A549 (cell line): ENCODE measurements at regions not wholly inside any gene's neighbourhood (a gene's known extent, or its start where the extent isn't known, plus 50 kb on each side); places are given as distances from the start of the nearest gene placed in this dataset.
A peak's percentile ranks its signal among the peaks of the same experiment; 100 is the strongest.

Experiments used
- ATAC-seq, 2 experiments: fragments of 200-7000 bp in 1 of 2; fragments of >200 bp in 1 of 2; cut with Nextera tagmentation in 1 of 2; cut with Tn5 transposase in 1 of 2; 3 replicates each; pipeline versions ENCODE4 v1.8.0 to v1.9.1; 2018 to 2020; ENCODE audit warnings: mild to moderate bottlenecking in 1 of 2, moderate library complexity in 1 of 2
- CTCF ChIA-PET: fragments of 300-600 bp; sonication (Branson Sonifier 250); formaldehyde crosslinking; extraction: SDS; loops from one replicate; lab custom pipeline; 2021; ENCODE audit warnings: antibody characterized with exemption, inconsistent platforms; lab: Yijun Ruan, JAX
- POLR2A ChIA-PET: fragments of 350-600 bp; formaldehyde crosslinking; extraction: SDS; loops from one replicate; lab custom pipeline; 2021; ENCODE audit warnings: antibody characterized with exemption, inconsistent platforms; lab: Yijun Ruan, JAX
- DNase-seq, 2 experiments: peaks; one replicate each; pipeline versions ENCODE4 v3.0.0 to v3.0.0-alpha.2; 2011 to 2016; ENCODE audit warnings: low read depth in 1 of 2, low spot score in 1 of 2
- FAIRE-seq: peaks from 2 replicates; lab custom pipeline; 2011; peaks lifted over from hg19 to GRCh38; lab: Jason Lieb, UNC
- H3K27ac ChIP-seq, 2 experiments: fragments of >200 bp; sonication (Bioruptor Twin); formaldehyde crosslinking; 3 replicates each; pipeline ENCODE4 v1.5.1; 2016 to 2017
- H3K4me1 ChIP-seq: fragments of >200 bp; sonication (Bioruptor Twin); formaldehyde crosslinking; 3 replicates; pipeline ENCODE4 v1.6.1; 2016
- H3K4me2 ChIP-seq: fragments of >200 bp; sonication (Bioruptor Twin); formaldehyde crosslinking; 3 replicates; pipeline ENCODE4 v1.6.1; 2016
- H3K4me3 ChIP-seq: fragments of >200 bp; sonication (Bioruptor Twin); formaldehyde crosslinking; 3 replicates; pipeline ENCODE4 v1.5.1; 2016
- H3K9me3 ChIP-seq: fragments of >200 bp; sonication (Bioruptor Twin); formaldehyde crosslinking; 3 replicates; pipeline ENCODE4 v1.6.1; 2016
- CBX8 ChIP-seq: fragments of 200-600 bp; sonication (generic); IDR thresholded peaks from 2 replicates; pipeline ENCODE4 v1.6.1; 2016
- CHD4 ChIP-seq: fragments of 200-600 bp; sonication (generic); IDR thresholded peaks from 2 replicates; pipeline ENCODE4 v1.6.1; 2016; ENCODE audit warnings: antibody characterized with exemption, mild to moderate bottlenecking, borderline replicate concordance
- EP300 ChIP-seq, 2 experiments: fragments of >200 bp; sonication (Bioruptor Twin); formaldehyde crosslinking; IDR thresholded peaks; 2 replicates in 1 of 2; 3 replicates in 1 of 2; pipeline ENCODE4 v1.6.1; 2016 to 2017
- ESRRA ChIP-seq: fragments of 150-350 bp; IDR thresholded peaks from 2 replicates; pipeline ENCODE4 v1.6.1; 2014; ENCODE audit warnings: mild to moderate bottlenecking, low read length, borderline replicate concordance
- HDAC2 ChIP-seq: fragments of 200-600 bp; sonication (generic); IDR thresholded peaks from 2 replicates; pipeline ENCODE4 v1.6.1; 2016
- HEYL ChIP-seq: fragments of 250-450 bp; sonication (Bioruptor Pico); IDR thresholded peaks from 2 replicates; pipeline ENCODE4 v1.8.0; 2021; ENCODE audit warnings: mild to moderate bottlenecking, moderate library complexity
- HOXB5 ChIP-seq: fragments of 250-450 bp; sonication (Bioruptor Pico); IDR thresholded peaks from 2 replicates; pipeline ENCODE4 v1.5.0; 2020; ENCODE audit warnings: mild to moderate bottlenecking, moderate library complexity
- JUNB ChIP-seq: fragments of >200 bp; sonication (Bioruptor Twin); formaldehyde crosslinking; IDR thresholded peaks from 2 replicates; pipeline ENCODE4 v1.6.1; 2016
- KDM1A ChIP-seq: fragments of 200-600 bp; sonication (generic); IDR thresholded peaks from 2 replicates; pipeline ENCODE4 v1.6.1; 2016; ENCODE audit warnings: low read depth, mild to moderate bottlenecking
- MAFK ChIP-seq: fragments of 450-650 bp; IDR thresholded peaks from 2 replicates; pipeline ENCODE4 v1.6.1; 2014; ENCODE audit not compliant: partially characterized antibody
- MYC ChIP-seq: IDR thresholded peaks from 2 replicates; pipeline ENCODE4 v1.6.1; 2012; ENCODE audit warnings: mild to moderate bottlenecking, inconsistent platforms, low read length, improper control_type of control experiment, borderline replicate concordance
- PHF8 ChIP-seq: fragments of 200-600 bp; sonication (generic); IDR thresholded peaks from 2 replicates; pipeline ENCODE4 v1.6.1; 2016; ENCODE audit warnings: low read depth, mild to moderate bottlenecking, antibody characterized with exemption, moderate library complexity, borderline replicate concordance
- RNF2 ChIP-seq: fragments of 200-600 bp; sonication (generic); IDR thresholded peaks from 2 replicates; pipeline ENCODE4 v1.6.1; 2016; ENCODE audit warnings: low read depth, mild to moderate bottlenecking, antibody characterized with exemption, moderate library complexity, borderline replicate concordance
- ZFP36 ChIP-seq: fragments of 450-650 bp; IDR thresholded peaks from 2 replicates; pipeline ENCODE4 v1.6.1; 2014; ENCODE audit warnings: borderline replicate concordance; ENCODE audit not compliant: partially characterized antibody
- ZSCAN20 ChIP-seq: fragments of 250-450 bp; sonication (Bioruptor Pico); IDR thresholded peaks from 2 replicates; pipeline ENCODE4 v1.8.0; 2022; ENCODE audit warnings: mild to moderate bottlenecking, moderate library complexity
- WGBS: methylation state at CpG from one replicate; pipeline ENCODE4 v1.1.6; 2017; ENCODE audit errors: missing lambda C conversion rate; 5-methylcytosine and 5-hydroxymethylcytosine counted together
- TF ChIP-seq, protein P1 (sequence below): IDR thresholded peaks from 2 replicates; pipeline ENCODE4 v1.6.1; 2012; ENCODE audit warnings: low read depth, borderline replicate concordance
- TF ChIP-seq, protein P2 (sequence below): fragments of 450-650 bp; IDR thresholded peaks from 2 replicates; pipeline ENCODE4 v1.6.1; 2014; ENCODE audit warnings: antibody characterized with exemption
- TF ChIP-seq, protein P3 (sequence below): fragments of 200-600 bp; sonication (generic); IDR thresholded peaks from 2 replicates; pipeline ENCODE4 v1.6.1; 2016; ENCODE audit warnings: antibody characterized with exemption, mild to moderate bottlenecking, moderate library complexity

DNA sequence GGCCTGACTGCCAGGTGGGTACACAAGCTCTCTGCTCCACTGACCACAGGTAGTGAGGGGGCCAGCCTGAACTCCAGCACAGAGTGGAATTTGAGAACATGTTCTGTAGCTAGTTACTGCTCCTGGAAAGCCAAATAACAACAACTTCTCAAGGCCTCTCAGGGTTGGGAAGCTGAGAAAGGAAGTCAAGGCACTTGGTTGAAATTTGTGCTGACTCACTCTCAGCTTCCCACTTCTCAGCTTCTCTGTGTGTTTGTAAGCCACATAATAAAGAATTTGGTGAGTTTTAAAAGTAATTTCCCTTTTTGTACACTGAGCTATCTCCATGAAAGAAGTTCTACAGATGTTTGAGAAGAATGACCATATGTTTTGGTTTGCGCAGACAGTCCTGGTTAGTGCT, 234.9 kb downstream of the KTN1 start:
- DNase-seq (no peak), ATAC-seq (no peak)
- Histone ChIP-seq H3K27ac (peak overlapping the region; percentile 56 to 72), H3K4me1 (peaks cover 11% of the 10 kb centered on the region; the same call in 1 of the 3 replicates), H3K4me2 (no peak overlapping the region), H3K9me3 (peaks cover 8% of the 10 kb centered on the region; the same call in 2 of the 3 replicates), H3K4me3 (no peak overlapping the region)
- 91% methylated on average over 1 of the region's 1 CpG for WGBS
- POLR2A ChIA-PET = no interaction called here
- no peak for TF ChIP-seq ESRRA
- TF ChIP-seq, protein P1, sequence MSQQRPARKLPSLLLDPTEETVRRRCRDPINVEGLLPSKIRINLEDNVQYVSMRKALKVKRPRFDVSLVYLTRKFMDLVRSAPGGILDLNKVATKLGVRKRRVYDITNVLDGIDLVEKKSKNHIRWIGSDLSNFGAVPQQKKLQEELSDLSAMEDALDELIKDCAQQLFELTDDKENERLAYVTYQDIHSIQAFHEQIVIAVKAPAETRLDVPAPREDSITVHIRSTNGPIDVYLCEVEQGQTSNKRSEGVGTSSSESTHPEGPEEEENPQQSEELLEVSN = no peak
- TF ChIP-seq HDAC2 = no peak
- TF ChIP-seq RNF2 = no peak
- TF ChIP-seq HEYL = no peak
- peak; percentile 53 for TF ChIP-seq MAFK
- no peak for TF ChIP-seq EP300 (IDR thresholded peaks at IDR 0.05)
- TF ChIP-seq ZSCAN20 = no peak
- TF ChIP-seq, all 56 proteins: peak for 1
- CTCF ChIA-PET = no interaction called here
- no peak for FAIRE-seq

DNA sequence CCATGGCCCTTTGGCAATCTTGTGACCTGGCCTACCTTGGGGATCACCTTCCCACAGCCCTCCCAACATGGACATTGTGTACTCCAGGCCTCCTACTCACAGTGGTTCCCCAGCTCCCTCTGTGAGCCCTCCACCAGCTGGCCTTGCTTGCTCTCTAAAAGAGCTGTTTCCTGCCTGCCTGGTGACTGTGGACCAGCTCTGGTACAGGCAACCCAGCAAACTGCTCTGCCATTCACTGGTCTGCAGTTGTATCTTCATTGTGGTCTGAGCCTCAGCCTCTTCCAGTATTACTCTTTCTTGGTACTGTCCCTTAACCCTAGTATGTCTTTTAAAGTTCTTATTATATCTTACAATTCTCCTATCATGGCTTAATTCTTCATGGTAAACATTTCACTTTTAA, 236.2 kb downstream of the KTN1 start:
- Histone ChIP-seq H3K4me2 (no peak overlapping the region), H3K9me3 (peaks cover 12% of the 10 kb centered on the region; the same call in 2 of the 3 replicates), H3K27ac (no peak overlapping the region), H3K4me1 (peaks cover 11% of the 10 kb centered on the region; the same call in 1 of the 3 replicates), H3K4me3 (no peak overlapping the region)
- ChIA-PET POLR2A (no interaction called here), CTCF (no interaction called here)
- ATAC-seq (no peak), FAIRE-seq (no peak), DNase-seq (no peak)
- no peak for TF ChIP-seq JUNB
- no peak for TF ChIP-seq MYC
- TF ChIP-seq, protein P2, sequence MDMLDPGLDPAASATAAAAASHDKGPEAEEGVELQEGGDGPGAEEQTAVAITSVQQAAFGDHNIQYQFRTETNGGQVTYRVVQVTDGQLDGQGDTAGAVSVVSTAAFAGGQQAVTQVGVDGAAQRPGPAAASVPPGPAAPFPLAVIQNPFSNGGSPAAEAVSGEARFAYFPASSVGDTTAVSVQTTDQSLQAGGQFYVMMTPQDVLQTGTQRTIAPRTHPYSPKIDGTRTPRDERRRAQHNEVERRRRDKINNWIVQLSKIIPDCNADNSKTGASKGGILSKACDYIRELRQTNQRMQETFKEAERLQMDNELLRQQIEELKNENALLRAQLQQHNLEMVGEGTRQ = no peak
- no peak for TF ChIP-seq HDAC2
- no peak for TF ChIP-seq RNF2
- no peak for TF ChIP-seq KDM1A
- TF ChIP-seq ZFP36 = no peak
- TF ChIP-seq CHD4 = no peak
- no peak for TF ChIP-seq CBX8

DNA sequence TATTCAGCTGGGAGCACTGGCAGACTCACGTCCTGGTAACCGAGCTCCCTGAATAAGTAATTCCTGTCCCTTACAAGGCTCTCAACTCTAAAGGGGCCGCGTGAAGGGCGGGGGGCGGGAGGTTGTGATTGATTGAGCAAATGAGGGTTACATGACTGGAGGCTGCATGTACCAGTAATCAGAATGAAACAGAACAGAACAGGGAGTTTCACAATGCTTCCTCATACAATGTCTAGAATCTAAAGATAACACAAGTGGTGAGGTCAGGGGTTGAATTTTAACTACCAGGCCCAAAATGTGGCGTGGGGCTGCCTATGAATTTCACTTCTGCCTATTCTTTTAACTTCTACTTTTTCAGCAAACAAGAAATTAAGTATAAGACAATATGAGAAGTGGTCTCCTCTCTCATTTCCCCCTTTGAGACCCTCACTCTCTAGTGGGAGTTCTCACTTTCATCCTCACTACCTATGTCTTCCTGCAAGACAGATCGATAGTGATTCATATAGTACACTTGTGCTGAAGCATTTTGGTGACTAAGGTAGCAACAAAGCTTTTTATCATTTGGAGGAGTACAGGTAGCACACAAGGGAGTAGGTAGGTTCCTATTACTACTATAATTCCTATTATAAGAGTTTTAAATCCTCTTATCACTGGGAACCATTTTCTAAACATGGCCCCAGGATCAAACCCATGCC, 239.8 kb downstream of the KTN1 start:
- H3K4me1 ChIP-seq = peaks cover 2% of the 10 kb centered on the region; the same call in 1 of the 3 replicates
- WGBS = 77% methylated on average over 8 of the region's 8 CpGs
- POLR2A ChIA-PET = no interaction called here
- H3K9me3 ChIP-seq = peaks cover 22% of the 10 kb centered on the region
- no peak for TF ChIP-seq ESRRA
- no peak for TF ChIP-seq PHF8
- TF ChIP-seq, protein P3, sequence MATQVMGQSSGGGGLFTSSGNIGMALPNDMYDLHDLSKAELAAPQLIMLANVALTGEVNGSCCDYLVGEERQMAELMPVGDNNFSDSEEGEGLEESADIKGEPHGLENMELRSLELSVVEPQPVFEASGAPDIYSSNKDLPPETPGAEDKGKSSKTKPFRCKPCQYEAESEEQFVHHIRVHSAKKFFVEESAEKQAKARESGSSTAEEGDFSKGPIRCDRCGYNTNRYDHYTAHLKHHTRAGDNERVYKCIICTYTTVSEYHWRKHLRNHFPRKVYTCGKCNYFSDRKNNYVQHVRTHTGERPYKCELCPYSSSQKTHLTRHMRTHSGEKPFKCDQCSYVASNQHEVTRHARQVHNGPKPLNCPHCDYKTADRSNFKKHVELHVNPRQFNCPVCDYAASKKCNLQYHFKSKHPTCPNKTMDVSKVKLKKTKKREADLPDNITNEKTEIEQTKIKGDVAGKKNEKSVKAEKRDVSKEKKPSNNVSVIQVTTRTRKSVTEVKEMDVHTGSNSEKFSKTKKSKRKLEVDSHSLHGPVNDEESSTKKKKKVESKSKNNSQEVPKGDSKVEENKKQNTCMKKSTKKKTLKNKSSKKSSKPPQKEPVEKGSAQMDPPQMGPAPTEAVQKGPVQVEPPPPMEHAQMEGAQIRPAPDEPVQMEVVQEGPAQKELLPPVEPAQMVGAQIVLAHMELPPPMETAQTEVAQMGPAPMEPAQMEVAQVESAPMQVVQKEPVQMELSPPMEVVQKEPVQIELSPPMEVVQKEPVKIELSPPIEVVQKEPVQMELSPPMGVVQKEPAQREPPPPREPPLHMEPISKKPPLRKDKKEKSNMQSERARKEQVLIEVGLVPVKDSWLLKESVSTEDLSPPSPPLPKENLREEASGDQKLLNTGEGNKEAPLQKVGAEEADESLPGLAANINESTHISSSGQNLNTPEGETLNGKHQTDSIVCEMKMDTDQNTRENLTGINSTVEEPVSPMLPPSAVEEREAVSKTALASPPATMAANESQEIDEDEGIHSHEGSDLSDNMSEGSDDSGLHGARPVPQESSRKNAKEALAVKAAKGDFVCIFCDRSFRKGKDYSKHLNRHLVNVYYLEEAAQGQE = no peak
- no peak for TF ChIP-seq ZFP36
- no peak for TF ChIP-seq HOXB5
- no peak overlapping the region for H3K4me3 ChIP-seq
- FAIRE-seq = no peak
- H3K4me2 ChIP-seq = no peak overlapping the region
- peak overlapping the region in 1 of 2 experiments; percentile 19; a peak in 1 of 6 replicates for H3K27ac ChIP-seq
- CTCF ChIA-PET = interaction anchor here (0.6 to 0.7 kb wide), 2 partner anchors 46 to 179 kb away, joined by 3 read pairs; no protein-coding TSS in a partner anchor
- ATAC-seq = no peak
- no peak for DNase-seq
